Inferior parietal cortex (tissue), 1 donor: ENCODE measurements at regions not wholly inside any gene's neighbourhood (a gene's known extent, or its start where the extent isn't known, plus 50 kb on each side); places are given as distances from the start of the nearest gene placed in this dataset.

ENCODE experiments used
- DNase-seq: peaks from one replicate; pipeline ENCODE4 v3.0.0-alpha.2; 2016; ENCODE audit errors: extremely low spot score

GRCh38 chr13:22009500-22009899 is 338.6 kb downstream of the FGF9 start:
- DNase-seq, result no peak

- no peak for DNase-seq
Measured at GRCh38 chr13:22009937-22010336, 339.1 kb downstream of the FGF9 start.

GRCh38 chr13:22012686-22013085 is 341.8 kb downstream of the FGF9 start:
- no peak for DNase-seq

GRCh38 chr13:22014469-22014868 is 343.6 kb downstream of the FGF9 start:
- no peak for DNase-seq

GRCh38 chr13:22017226-22017625 is 346.4 kb downstream of the FGF9 start:
- DNase-seq, result no peak

GRCh38 chr13:22018076-22018835 is 347.4 kb downstream of the FGF9 start:
- no peak for DNase-seq

GRCh38 chr13:22018836-22019210 is 347.9 kb downstream of the FGF9 start:
- no peak for DNase-seq

GRCh38 chr13:22024381-22024994 is 353.6 kb downstream of the FGF9 start:
- no peak for DNase-seq

GRCh38 chr13:22027566-22027965 is 356.7 kb downstream of the FGF9 start:
- no peak for DNase-seq

- DNase-seq, result no peak
Measured at GRCh38 chr13:22028831-22029230, 358.0 kb downstream of the FGF9 start.

GRCh38 chr13:22030321-22030720 is 359.4 kb downstream of the FGF9 start:
- DNase-seq, result no peak

GRCh38 chr13:22031702-22032286 is 360.9 kb downstream of the FGF9 start:
- DNase-seq, result no peak

GRCh38 chr13:22032905-22033304 is 362.0 kb downstream of the FGF9 start:
- DNase-seq, result no peak

- no peak for DNase-seq
Measured at GRCh38 chr13:22039961-22040360, 369.1 kb downstream of the FGF9 start.

- DNase-seq, result no peak
Measured at GRCh38 chr13:22040810-22041364, 370.0 kb downstream of the FGF9 start.

GRCh38 chr13:22041741-22042140 is 370.9 kb downstream of the FGF9 start:
- no peak for DNase-seq

GRCh38 chr13:22047082-22047784 is 376.4 kb downstream of the FGF9 start:
- DNase-seq, result no peak

GRCh38 chr13:22047785-22048104 is 376.9 kb downstream of the FGF9 start:
- DNase-seq, result no peak

- DNase-seq, result no peak
Measured at GRCh38 chr13:22049384-22049783, 378.5 kb downstream of the FGF9 start.

- DNase-seq, result no peak
Measured at GRCh38 chr13:22050951-22051563, 380.2 kb downstream of the FGF9 start.

GRCh38 chr13:22053053-22053452 is 382.2 kb downstream of the FGF9 start:
- no peak for DNase-seq

- DNase-seq, result no peak
Measured at GRCh38 chr13:22055259-22055658, 384.4 kb downstream of the FGF9 start.
